ENCODE measurements at regions not wholly inside any gene's neighbourhood (a gene's known extent, or its start where the extent isn't known, plus 50 kb on each side); places are given as distances from the start of the nearest gene placed in this dataset.

DNA sequence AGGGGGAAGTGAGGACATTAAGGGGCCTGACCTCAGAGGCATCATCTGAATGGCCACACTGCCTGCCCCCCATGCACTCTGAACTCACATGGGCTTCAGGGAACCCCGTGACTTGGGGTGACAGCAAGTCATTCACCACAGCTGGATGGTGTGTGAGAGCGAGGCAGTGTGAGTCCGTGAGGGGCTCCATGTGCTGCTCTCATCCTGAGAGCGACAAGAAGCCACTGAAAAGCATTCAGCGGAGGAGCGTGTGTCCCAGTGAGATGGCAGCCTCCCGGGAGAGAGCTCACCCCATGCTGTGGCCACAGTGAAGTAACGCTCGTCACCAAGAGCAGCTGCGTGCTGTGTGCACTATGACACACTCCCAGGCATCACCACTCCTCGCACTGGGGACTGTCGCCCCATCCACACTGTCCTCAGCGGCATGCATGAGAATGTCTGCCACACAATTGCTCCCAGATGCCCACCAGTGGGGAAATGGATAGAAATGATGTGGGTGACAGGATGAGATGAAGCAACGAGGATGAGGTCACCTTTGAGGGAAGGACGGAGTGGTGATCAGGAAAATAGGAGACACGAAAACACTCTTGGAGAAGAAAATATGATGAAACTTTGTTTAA lies 213.0 kb upstream of the RAB6C start:
- TF ChIP-seq, protein P1, sequence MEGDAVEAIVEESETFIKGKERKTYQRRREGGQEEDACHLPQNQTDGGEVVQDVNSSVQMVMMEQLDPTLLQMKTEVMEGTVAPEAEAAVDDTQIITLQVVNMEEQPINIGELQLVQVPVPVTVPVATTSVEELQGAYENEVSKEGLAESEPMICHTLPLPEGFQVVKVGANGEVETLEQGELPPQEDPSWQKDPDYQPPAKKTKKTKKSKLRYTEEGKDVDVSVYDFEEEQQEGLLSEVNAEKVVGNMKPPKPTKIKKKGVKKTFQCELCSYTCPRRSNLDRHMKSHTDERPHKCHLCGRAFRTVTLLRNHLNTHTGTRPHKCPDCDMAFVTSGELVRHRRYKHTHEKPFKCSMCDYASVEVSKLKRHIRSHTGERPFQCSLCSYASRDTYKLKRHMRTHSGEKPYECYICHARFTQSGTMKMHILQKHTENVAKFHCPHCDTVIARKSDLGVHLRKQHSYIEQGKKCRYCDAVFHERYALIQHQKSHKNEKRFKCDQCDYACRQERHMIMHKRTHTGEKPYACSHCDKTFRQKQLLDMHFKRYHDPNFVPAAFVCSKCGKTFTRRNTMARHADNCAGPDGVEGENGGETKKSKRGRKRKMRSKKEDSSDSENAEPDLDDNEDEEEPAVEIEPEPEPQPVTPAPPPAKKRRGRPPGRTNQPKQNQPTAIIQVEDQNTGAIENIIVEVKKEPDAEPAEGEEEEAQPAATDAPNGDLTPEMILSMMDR (conservative IDR thresholded peaks at IDR 0.05; ENCODE audit: low read depth, low read length): no peak
- H3K4me3 ChIP-seq (ENCODE audit: low read depth, low read length): no peak overlapping the region
- no peak for DNase-seq (ENCODE audit: low read depth)

DNA sequence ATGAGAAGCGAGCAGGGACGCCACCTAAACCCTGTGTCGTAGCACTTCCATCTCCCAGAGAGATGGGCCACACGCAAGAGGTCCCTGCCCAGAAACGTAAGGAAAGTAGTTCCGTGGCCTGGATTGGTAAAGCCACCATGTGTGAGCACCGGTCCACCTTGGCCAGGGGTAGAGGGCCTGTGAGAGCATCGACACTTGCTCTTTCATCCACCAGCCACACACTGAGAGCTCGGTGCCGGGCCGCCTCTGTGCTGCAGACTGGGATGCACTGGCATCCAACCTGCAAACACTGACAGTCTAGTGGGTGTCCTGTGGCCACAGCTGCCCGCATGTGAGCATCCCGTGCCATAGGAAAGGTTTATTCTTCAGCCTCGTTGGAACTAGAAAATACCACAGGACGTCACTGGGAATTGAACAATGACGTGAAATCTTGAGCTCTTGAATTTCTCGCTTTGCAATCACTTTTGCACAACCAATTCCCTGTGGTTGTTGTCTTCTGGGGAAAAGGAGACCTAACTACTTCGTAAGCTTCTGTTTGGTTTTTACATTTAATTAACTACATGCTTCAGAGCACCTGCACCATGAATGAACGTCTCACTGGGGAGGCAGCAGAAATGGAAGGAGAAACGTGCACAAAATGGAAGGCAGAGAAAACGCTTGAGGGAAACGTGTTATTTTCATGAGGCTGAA lies 212.0 kb upstream of the RAB6C start:
- TF ChIP-seq, protein P1 (conservative IDR thresholded peaks at IDR 0.05; ENCODE audit: low read depth, low read length): no peak

DNA sequence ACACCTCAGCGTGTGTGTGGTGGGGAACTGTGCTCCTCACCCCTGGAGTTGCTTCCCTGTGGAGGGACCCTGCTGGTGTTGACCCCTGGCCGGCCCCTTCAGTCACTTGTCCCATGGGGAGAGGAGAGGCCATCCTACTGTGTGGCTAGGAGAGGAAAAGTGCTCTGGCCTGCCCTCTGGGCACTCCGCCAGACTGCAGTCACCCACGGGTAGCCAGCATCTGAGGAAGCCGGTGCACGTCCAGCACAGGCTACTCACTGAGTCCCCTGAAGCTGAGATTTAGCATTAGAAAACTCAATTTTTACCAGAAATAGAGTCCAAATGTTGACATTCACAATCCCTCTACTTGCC lies 211.5 kb upstream of the RAB6C start:
- H3K4me3 ChIP-seq (ENCODE audit: low read depth, low read length): no peak overlapping the region
- TF ChIP-seq, protein P1 (conservative IDR thresholded peaks at IDR 0.05; ENCODE audit: low read depth, low read length): no peak
- no peak for DNase-seq (ENCODE audit: low read depth)

More for the DNA sequence above, 212.0 kb upstream of the RAB6C start:
- no peak for DNase-seq (ENCODE audit: low read depth)
- no peak overlapping the region for H3K4me3 ChIP-seq (ENCODE audit: low read depth, low read length)

DNA sequence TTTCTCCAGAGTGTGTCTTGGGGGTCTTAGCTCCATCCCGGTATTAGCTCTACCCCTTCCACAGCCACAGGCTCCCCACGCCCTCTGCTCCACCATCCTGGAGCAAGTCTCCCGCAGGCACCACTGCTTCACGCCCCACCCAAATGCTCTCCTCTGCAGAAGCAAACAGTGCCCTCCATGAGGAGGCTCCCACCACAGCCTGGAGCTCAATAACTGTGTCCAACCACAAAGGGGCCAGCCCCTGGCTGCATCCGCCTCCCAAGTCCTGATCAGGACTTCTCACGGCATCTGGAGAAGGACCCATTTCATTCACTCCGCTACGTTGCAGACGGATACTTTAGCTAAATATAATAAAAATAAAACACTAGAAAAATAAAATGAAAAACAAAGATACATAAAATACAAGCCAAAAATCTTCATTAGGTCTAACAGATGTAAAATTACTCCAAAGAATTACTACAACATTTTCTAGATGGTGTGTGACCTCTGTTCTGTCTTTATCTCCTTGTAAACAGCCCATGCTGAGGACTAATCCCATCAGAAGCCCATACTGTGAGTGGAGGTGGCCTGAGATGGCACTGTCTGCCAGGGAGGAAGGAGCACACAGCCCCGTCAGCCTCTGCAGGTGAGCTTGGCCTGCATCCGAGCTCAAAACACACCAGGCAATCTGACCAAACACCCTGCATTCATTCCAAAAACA lies 210.8 kb upstream of the RAB6C start:
- DNase-seq (ENCODE audit: low read depth): no peak
- TF ChIP-seq, protein P1 (conservative IDR thresholded peaks at IDR 0.05; ENCODE audit: low read depth, low read length): no peak
- no peak overlapping the region for H3K4me3 ChIP-seq (ENCODE audit: low read depth, low read length)

DNA sequence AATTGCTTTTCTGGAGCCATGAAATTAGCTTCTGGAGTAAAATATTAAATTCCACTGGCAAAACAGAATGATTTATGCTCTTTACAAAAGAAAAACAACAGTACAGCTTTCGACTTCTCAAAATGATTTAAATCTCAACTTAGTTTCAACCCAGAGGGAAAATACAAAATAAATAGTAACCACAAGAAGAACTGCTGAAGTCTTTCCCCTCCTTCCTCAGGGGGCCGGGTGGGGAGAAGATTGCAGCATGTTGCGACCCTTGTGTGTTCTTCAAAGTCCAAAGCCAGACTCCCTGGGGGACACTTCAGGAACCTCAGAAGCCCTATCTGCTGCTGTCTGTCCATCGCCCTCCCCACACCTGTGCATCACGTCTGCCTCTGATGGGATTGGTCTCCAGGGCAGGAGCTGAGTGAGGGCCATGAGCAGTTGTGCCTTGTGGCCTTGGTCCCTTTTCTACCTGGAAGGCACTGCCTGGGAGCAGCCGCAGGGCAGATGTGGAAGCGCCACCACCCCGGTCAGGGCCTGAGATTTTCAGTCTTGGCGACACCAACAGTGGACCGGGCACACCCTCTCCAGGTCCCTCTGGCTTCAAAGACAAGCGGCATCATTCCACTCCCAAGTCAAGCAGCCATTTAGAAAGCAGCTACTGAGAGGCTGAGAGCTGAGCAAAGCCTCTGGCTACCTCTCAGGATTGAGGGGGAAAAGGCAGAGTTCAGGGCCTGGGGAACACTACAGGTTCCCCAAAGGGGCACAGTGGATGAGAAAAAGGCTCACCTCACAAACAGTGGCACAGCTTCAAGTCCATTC lies 210.1 kb upstream of the RAB6C start:
- TF ChIP-seq, protein P1 (conservative IDR thresholded peaks at IDR 0.05; ENCODE audit: low read depth, low read length): no peak
- H3K4me3 ChIP-seq (ENCODE audit: low read depth, low read length): no peak overlapping the region
- no peak for DNase-seq (ENCODE audit: low read depth)

DNA sequence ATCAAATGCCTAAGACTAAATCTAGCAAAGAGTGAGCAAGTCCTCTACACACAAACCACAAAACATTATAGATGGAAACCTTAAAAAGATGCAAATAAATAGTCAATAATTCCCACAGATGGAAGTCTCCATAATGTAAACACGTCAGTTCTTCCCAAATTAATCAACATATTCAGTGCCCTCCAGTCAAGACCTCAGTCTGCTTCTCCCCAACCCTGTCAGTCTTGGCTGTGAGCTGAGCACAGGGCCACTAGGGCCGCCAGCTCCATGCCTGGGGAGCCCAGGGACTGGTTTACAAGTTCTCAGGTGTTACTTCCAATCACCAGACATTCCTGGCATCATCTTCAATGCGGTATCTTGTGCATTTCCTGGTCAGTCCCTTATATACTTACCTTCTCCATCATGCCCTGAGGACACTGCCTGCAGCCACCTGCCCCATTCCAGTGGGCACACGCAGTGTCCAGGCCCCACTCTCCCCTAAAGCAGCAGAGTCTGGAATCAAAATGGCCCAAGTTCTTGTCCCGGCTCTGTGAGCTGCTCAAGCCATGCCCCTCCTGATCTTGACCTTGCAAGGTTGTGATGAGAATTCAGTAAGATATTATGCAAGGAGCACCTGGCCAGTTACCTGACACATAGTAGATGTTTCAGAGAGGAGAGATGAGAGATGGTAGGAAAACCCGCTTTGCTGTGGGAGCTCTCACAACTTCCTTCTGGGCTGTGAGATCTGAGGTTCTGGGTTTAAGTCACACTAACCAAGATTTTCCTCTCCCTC lies 207.9 kb upstream of the RAB6C start:
- TF ChIP-seq, protein P1 (conservative IDR thresholded peaks at IDR 0.05; ENCODE audit: low read depth, low read length): no peak
- no peak overlapping the region for H3K4me3 ChIP-seq (ENCODE audit: low read depth, low read length)

More for the DNA sequence above, 207.9 kb upstream of the RAB6C start:
- DNase-seq (ENCODE audit: low read depth): no peak

All from choroid plexus epithelial cell (primary cell).